GM19099 (cell line): ENCODE measurements at regions not wholly inside any gene's neighbourhood (a gene's known extent, or its start where the extent isn't known, plus 50 kb on each side); places are given as distances from the start of the nearest gene placed in this dataset.

Source experiments
- POLR2A ChIP-seq: IDR thresholded peaks from 3 replicates; pipeline ENCODE4 v1.6.1; 2011; ENCODE audit warnings: low read depth; ENCODE audit not compliant: insufficient read length; ENCODE audit errors: extremely low read depth

- no peak for TF ChIP-seq POLR2A
Measured at GRCh38 chr5:88948746-88949600, 66.0 kb upstream of the MEF2C start.

GRCh38 chr5:88944751-88945531 lies 62.0 kb upstream of the MEF2C start:
- no peak for TF ChIP-seq POLR2A

- TF ChIP-seq POLR2A = no peak
Measured at GRCh38 chr5:88941581-88941980, 58.6 kb upstream of the MEF2C start.

GRCh38 chr5:88940713-88941112 lies 57.7 kb upstream of the MEF2C start:
- TF ChIP-seq POLR2A = no peak

GRCh38 chr5:88939300-88939699 lies 56.3 kb upstream of the MEF2C start:
- TF ChIP-seq POLR2A = no peak

GRCh38 chr5:88938488-88938887 lies 55.5 kb upstream of the MEF2C start:
- TF ChIP-seq POLR2A = no peak

- no peak for TF ChIP-seq POLR2A
Measured at GRCh38 chr5:88937406-88937805, 54.4 kb upstream of the MEF2C start.

GRCh38 chr5:88934439-88934838 lies 51.5 kb upstream of the MEF2C start:
- TF ChIP-seq POLR2A = no peak
